Sigmoid colon (tissue), 4 donors: ENCODE measurements at regions not wholly inside any gene's neighbourhood (a gene's known extent, or its start where the extent isn't known, plus 50 kb on each side); places are given as distances from the start of the nearest gene placed in this dataset.

Experiments used
- CTCF ChIP-seq, 4 experiments: fragments of 450-650 bp in 3 of 4; fragments of 200-600 bp in 1 of 4; IDR thresholded peaks; one replicate each; pipeline ENCODE4 v1.5.1; 2016 to 2019; ENCODE audit warnings: antibody characterized with exemption in 4 of 4, mild to moderate bottlenecking in 3 of 4, moderate library complexity in 2 of 4
- EP300 ChIP-seq, 4 donors: sonication (generic); formaldehyde crosslinking; IDR thresholded peaks; one replicate each; pipeline ENCODE4 v1.6.1; 2017; ENCODE audit warnings: antibody characterized with exemption in 4 of 4

GRCh38 chr3:76958861-76959260, 81.0 kb upstream of the ROBO2 start:
- TF ChIP-seq CTCF (IDR thresholded peaks at IDR 0.05) (no peak), EP300 (IDR thresholded peaks at IDR 0.05) (no peak)
